GM12864 (cell line): ENCODE measurements at regions not wholly inside any gene's neighbourhood (a gene's known extent, or its start where the extent isn't known, plus 50 kb on each side); places are given as distances from the start of the nearest gene placed in this dataset.

Source experiments
- DNase-seq: peaks from one replicate; pipeline ENCODE4 v3.0.0-alpha.2; 2011; ENCODE audit warnings: low read depth
- H3K4me3 ChIP-seq: 2 replicates; pipeline ENCODE4 v1.5.1; 2011; ENCODE audit warnings: mild to moderate bottlenecking, low read depth, low read length, control low read depth
- CTCF ChIP-seq: IDR thresholded peaks from 2 replicates; pipeline ENCODE4 v1.5.1; 2011; ENCODE audit warnings: low read depth, mild to moderate bottlenecking, moderate library complexity, low read length, control low read depth, inconsistent platforms; ENCODE audit errors: missing control alignments

GRCh38 chr16:49910541-49911071, 54.7 kb upstream of the ZNF423 start:
- DNase-seq: no peak
- no peak overlapping the region for H3K4me3 ChIP-seq
- TF ChIP-seq CTCF: no peak

GRCh38 chr16:49911430-49911829, 55.5 kb upstream of the ZNF423 start:
- DNase-seq: no peak
- TF ChIP-seq CTCF: no peak
- no peak overlapping the region for H3K4me3 ChIP-seq

GRCh38 chr16:49912721-49913120, 56.8 kb upstream of the ZNF423 start:
- H3K4me3 ChIP-seq: no peak overlapping the region
- no peak for DNase-seq
- no peak for TF ChIP-seq CTCF

- DNase-seq: no peak
- H3K4me3 ChIP-seq: no peak overlapping the region
- no peak for TF ChIP-seq CTCF
Observed at GRCh38 chr16:49913720-49914119, 57.8 kb upstream of the ZNF423 start.

- no peak for TF ChIP-seq CTCF
Observed at GRCh38 chr16:49914657-49915056, 58.7 kb upstream of the ZNF423 start.

GRCh38 chr16:49918257-49918656, 62.3 kb upstream of the ZNF423 start:
- TF ChIP-seq CTCF: no peak
- no peak for DNase-seq
- no peak overlapping the region for H3K4me3 ChIP-seq

More at GRCh38 chr16:49914657-49915056, 58.7 kb upstream of the ZNF423 start:
- no peak overlapping the region for H3K4me3 ChIP-seq
- DNase-seq: no peak

GRCh38 chr16:49919327-49919726, 63.4 kb upstream of the ZNF423 start:
- H3K4me3 ChIP-seq: no peak overlapping the region
- TF ChIP-seq CTCF: no peak
- DNase-seq: no peak
